SU-DHL-6 (cell line): ENCODE measurements at regions not wholly inside any gene's neighbourhood (a gene's known extent, or its start where the extent isn't known, plus 50 kb on each side); places are given as distances from the start of the nearest gene placed in this dataset.
A peak's percentile ranks its signal among the peaks of the same experiment; 100 is the strongest.
"Not testable (repeated sequence)": the region's sequence is repeated elsewhere in the genome, so short reads cannot be mapped to it uniquely, and the experiment has no call there.

Experiments
- H2AFZ ChIP-seq: fragments of 200-600 bp; sonication (generic); 2 replicates; pipeline ENCODE4 v1.6.1; 2014; ENCODE audit warnings: low read depth, mild to moderate bottlenecking, moderate library complexity, mixed read lengths, antibody characterized with exemption, low read length; ENCODE audit not compliant: severe bottlenecking
- H3F3A ChIP-seq: fragments of 200-600 bp; shearing (Covaris generic); 2 replicates; pipeline ENCODE4 v1.6.0; 2016; ENCODE audit warnings: antibody characterized with exemption, mild to moderate bottlenecking; ENCODE audit not compliant: insufficient read depth
- H3K27ac ChIP-seq: fragments of 200-600 bp; sonication (generic); 2 replicates; pipeline ENCODE4 v1.5.1; 2016; ENCODE audit warnings: low read depth, mild to moderate bottlenecking, low read length, moderate library complexity, mixed read lengths
- H3K27me3 ChIP-seq: fragments of 200-600 bp; sonication (generic), shearing (Covaris generic); 2 replicates; pipeline ENCODE4 v1.6.0; 2014; ENCODE audit warnings: mild to moderate bottlenecking, low read length
- H3K36me3 ChIP-seq: fragments of 200-600 bp; sonication (generic); 2 replicates; pipeline ENCODE4 v1.6.1; 2014; ENCODE audit warnings: mild to moderate bottlenecking, low read length, mixed read lengths
- H3K4me2 ChIP-seq: fragments of 300-600, 200-600 bp; shearing (Covaris generic), sonication (generic); 2 replicates; pipeline ENCODE4 v1.6.0; 2014; ENCODE audit warnings: low read length, low read depth, mild to moderate bottlenecking; ENCODE audit not compliant: poor library complexity, severe bottlenecking
- H3K4me3 ChIP-seq: fragments of 200-600 bp; sonication (generic); 2 replicates; pipeline ENCODE4 v1.5.1; 2014; ENCODE audit warnings: antibody characterized with exemption, low read length, mild to moderate bottlenecking, mixed read lengths; ENCODE audit not compliant: insufficient read depth, poor library complexity, severe bottlenecking
- H3K79me2 ChIP-seq: fragments of 200-600 bp; sonication (generic); 2 replicates; pipeline ENCODE4 v1.6.1; 2014; ENCODE audit warnings: mild to moderate bottlenecking, low read length, moderate library complexity; ENCODE audit not compliant: insufficient read depth
- H3K9ac ChIP-seq: fragments of 200-600 bp; sonication (generic); 2 replicates; pipeline ENCODE4 v1.7.0; 2014; ENCODE audit warnings: mild to moderate bottlenecking, low read length
- H3K9me2 ChIP-seq: fragments of 200-600 bp; sonication (generic); replicated peaks from 2 replicates; pipeline ENCODE4 v1.6.1; 2014; ENCODE audit warnings: low read length; ENCODE audit not compliant: insufficient read depth
- H3K9me3 ChIP-seq: fragments of 200-600 bp; sonication (generic); 2 replicates; pipeline ENCODE4 v1.6.1; 2014; ENCODE audit warnings: low read length, mixed read lengths; ENCODE audit not compliant: insufficient read depth
- H4K20me1 ChIP-seq: fragments of 200-600 bp; sonication (generic); 2 replicates; pipeline ENCODE4 v1.6.1; 2014; ENCODE audit warnings: low read depth, mild to moderate bottlenecking, antibody characterized with exemption, low read length, moderate library complexity, mixed read lengths
- EZH2phosphoT487 ChIP-seq: fragments of 200-600 bp; sonication (generic), shearing (Covaris generic); conservative IDR thresholded peaks from 2 replicates; pipeline ENCODE4 v1.6.1; 2018; ENCODE audit warnings: mild to moderate bottlenecking, antibody characterized with exemption, low read length, moderate library complexity, mixed read lengths
- TF ChIP-seq, protein P1 (sequence below): fragments of 200-600 bp; sonication (generic); IDR thresholded peaks from one replicate; pipeline ENCODE4 v1.5.1; 2017; ENCODE audit warnings: antibody characterized with exemption, mild to moderate bottlenecking, low read length, moderate library complexity; ENCODE audit not compliant: insufficient read depth, poor library complexity, severe bottlenecking

DNA sequence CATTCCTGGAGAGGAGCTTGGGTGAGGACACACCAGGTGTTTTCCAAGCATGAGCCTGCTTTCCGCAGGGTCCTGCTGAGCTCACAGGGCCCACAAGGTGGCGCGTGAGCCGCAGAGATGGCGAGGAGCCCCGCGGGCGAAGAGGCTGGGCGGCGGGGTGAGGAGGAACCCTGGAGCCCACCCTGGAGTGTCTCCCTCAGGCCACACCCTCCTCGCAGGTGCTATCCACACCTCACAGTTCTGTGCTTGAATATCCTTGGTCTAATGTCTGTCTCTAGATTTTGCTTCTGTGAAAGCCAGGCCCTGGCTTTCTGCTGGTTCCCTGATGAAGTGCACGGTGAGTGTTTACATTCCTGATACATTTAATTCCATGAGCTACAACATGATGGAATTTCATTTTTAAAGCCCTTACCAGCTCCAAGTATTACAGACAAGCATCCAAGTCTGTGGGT, 433.6 kb downstream of the ACTR3B start:
- Histone ChIP-seq H3K27ac (no peak overlapping the region), H3F3A (no peaks in the 10 kb centered on the region), H3K9me3 (no peaks in the 10 kb centered on the region), H3K4me3 (no peak overlapping the region), H3K36me3 (no peaks in the 10 kb centered on the region), H3K27me3 (no peaks in the 10 kb centered on the region), H3K79me2 (no peaks in the 10 kb centered on the region), H3K9me2 (no peaks in the 10 kb centered on the region), H4K20me1 (no peaks in the 10 kb centered on the region), H3K4me2 (no peak overlapping the region), H3K9ac (no peak overlapping the region), H2AFZ (no peak overlapping the region)
- no peak for TF ChIP-seq EZH2phosphoT487
- TF ChIP-seq, protein P1, sequence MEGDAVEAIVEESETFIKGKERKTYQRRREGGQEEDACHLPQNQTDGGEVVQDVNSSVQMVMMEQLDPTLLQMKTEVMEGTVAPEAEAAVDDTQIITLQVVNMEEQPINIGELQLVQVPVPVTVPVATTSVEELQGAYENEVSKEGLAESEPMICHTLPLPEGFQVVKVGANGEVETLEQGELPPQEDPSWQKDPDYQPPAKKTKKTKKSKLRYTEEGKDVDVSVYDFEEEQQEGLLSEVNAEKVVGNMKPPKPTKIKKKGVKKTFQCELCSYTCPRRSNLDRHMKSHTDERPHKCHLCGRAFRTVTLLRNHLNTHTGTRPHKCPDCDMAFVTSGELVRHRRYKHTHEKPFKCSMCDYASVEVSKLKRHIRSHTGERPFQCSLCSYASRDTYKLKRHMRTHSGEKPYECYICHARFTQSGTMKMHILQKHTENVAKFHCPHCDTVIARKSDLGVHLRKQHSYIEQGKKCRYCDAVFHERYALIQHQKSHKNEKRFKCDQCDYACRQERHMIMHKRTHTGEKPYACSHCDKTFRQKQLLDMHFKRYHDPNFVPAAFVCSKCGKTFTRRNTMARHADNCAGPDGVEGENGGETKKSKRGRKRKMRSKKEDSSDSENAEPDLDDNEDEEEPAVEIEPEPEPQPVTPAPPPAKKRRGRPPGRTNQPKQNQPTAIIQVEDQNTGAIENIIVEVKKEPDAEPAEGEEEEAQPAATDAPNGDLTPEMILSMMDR = peak; percentile 35

DNA sequence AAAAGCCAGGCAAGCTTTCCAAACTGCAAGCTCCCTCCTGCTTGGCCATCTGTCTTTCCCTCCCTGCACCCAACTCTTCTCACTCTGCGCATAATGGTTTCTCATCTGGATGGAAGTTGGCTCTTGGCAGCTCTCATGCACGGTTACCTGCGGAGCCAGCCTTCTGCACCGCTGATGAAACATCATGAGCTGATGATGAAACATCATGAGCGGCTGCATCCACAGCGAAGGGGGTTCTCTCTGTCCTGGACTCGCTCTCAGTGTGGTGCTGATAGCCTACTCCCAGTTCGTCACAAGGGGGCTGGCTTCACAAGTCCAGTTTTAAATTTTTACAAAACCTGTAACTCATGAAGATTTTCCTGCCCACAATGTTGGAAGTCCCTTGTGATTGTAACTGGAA, 457.5 kb downstream of the ACTR3B start:
- Histone ChIP-seq H3K36me3 (no peaks in the 10 kb centered on the region), H3K27me3 (no peaks in the 10 kb centered on the region), H3K4me3 (no peak overlapping the region), H3K9me2 (no peaks in the 10 kb centered on the region), H3K9ac (no peak overlapping the region), H3K4me2 (no peak overlapping the region), H2AFZ (no peak overlapping the region), H3K79me2 (no peaks in the 10 kb centered on the region), H3F3A (no peaks in the 10 kb centered on the region), H3K9me3 (no peaks in the 10 kb centered on the region), H4K20me1 (no peaks in the 10 kb centered on the region), H3K27ac (no peak overlapping the region)
- TF ChIP-seq, protein P1 = no peak
- no peak for TF ChIP-seq EZH2phosphoT487

DNA sequence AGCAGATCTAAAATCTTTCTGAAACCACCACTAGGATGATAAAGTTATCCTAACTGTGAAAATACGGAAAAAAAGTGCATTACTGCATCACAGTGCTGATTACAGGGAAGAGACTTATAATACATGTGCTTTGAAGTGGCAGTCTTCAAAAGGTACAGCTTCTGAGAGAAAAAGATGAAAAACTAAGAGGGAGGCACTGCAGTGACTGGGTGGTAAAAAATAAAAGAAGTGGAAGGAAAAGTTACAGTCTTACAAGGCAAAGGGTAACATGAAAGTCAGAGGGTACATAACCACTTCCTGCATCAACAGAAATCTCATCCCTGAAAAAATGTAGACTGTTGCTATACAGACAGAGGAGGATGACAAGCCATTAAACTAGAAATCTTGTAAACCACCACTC, 465.3 kb downstream of the ACTR3B start:
- H3F3A ChIP-seq = no peaks in the 10 kb centered on the region
- no peaks in the 10 kb centered on the region for H3K9me2 ChIP-seq
- no peaks in the 10 kb centered on the region for H3K79me2 ChIP-seq
- TF ChIP-seq, protein P1 = no peak
- TF ChIP-seq EZH2phosphoT487 = no peak
- H2AFZ ChIP-seq = no peak overlapping the region
- H3K4me2 ChIP-seq = no peak overlapping the region
- H3K27ac ChIP-seq = no peak overlapping the region
- H3K36me3 ChIP-seq = no peaks in the 10 kb centered on the region
- no peak overlapping the region for H3K9ac ChIP-seq
- no peak overlapping the region for H3K4me3 ChIP-seq
- H3K9me3 ChIP-seq = no peaks in the 10 kb centered on the region
- H4K20me1 ChIP-seq = no peaks in the 10 kb centered on the region
- no peaks in the 10 kb centered on the region for H3K27me3 ChIP-seq

DNA sequence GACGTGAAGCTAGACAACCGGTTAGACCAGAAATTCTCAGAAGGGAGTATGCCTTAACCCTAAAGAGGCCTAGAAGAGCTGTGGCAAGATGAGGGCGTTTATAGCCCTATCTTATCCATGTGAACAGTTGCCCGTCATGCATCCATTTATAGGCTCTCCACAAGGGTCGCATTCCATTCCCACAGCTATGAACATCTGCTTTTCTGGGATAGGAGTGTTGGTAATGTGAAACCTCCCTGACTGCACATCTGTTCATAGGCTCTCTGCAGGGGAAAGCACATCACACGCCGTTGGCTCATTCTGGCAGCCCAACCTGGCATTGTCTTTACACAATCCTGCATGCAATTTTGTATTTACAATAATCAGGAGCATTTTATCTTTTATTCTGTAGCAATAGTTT, 485.6 kb downstream of the ACTR3B start:
- not testable (repeated sequence) for H3K9ac ChIP-seq, H3K4me2 ChIP-seq, H2AFZ ChIP-seq, H4K20me1 ChIP-seq, H3K9me2 ChIP-seq, H3F3A ChIP-seq, H3K9me3 ChIP-seq, H3K36me3 ChIP-seq, H3K79me2 ChIP-seq, H3K4me3 ChIP-seq, H3K27ac ChIP-seq, H3K27me3 ChIP-seq
